ENCODE measurements at regions not wholly inside any gene's neighbourhood (a gene's known extent, or its start where the extent isn't known, plus 50 kb on each side); places are given as distances from the start of the nearest gene placed in this dataset.
"Not testable (repeated sequence)": the region's sequence is repeated elsewhere in the genome, so short reads cannot be mapped to it uniquely, and the experiment has no call there.

GRCh38 chr17:53631486-53631885, 191.2 kb upstream of the KIF2B start:
- no peak for DNase-seq

GRCh38 chr17:53630638-53631037, 192.1 kb upstream of the KIF2B start:
- DNase-seq, result no peak

- no peak for DNase-seq
Observed at GRCh38 chr17:53630115-53630514, 192.6 kb upstream of the KIF2B start.

GRCh38 chr17:53629188-53629587, 193.5 kb upstream of the KIF2B start:
- no peak for DNase-seq

GRCh38 chr17:53628011-53628410, 194.7 kb upstream of the KIF2B start:
- DNase-seq, result no peak

- no peak for DNase-seq
Observed at GRCh38 chr17:53627511-53627910, 195.2 kb upstream of the KIF2B start.

- DNase-seq, result no peak
Observed at GRCh38 chr17:53626286-53626685, 196.4 kb upstream of the KIF2B start.

GRCh38 chr17:53619025-53619424, 203.7 kb upstream of the KIF2B start:
- DNase-seq, result no peak

- DNase-seq, result not testable (repeated sequence)
Observed at GRCh38 chr17:53608208-53608607, 214.5 kb upstream of the KIF2B start.

- DNase-seq, result no peak
Observed at GRCh38 chr17:53607475-53607874, 215.3 kb upstream of the KIF2B start.

GRCh38 chr17:53588317-53588716, 234.4 kb upstream of the KIF2B start:
- DNase-seq, result no peak

GRCh38 chr17:53574038-53574437, 248.7 kb upstream of the KIF2B start:
- no peak for DNase-seq

GRCh38 chr17:53571342-53571741, 251.4 kb upstream of the KIF2B start:
- DNase-seq, result no peak

- DNase-seq, result no peak
Observed at GRCh38 chr17:53570731-53571130, 252.0 kb upstream of the KIF2B start.

- no peak for DNase-seq
Observed at GRCh38 chr17:53560953-53561352, 261.8 kb upstream of the KIF2B start.

- no peak for DNase-seq
Observed at GRCh38 chr17:53548252-53548651, 274.5 kb upstream of the KIF2B start.

GRCh38 chr17:53543472-53543871, 279.3 kb upstream of the KIF2B start:
- no peak for DNase-seq

- no peak for DNase-seq
Observed at GRCh38 chr17:53538129-53538617, 284.6 kb upstream of the KIF2B start.

- DNase-seq, result no peak
Observed at GRCh38 chr17:53527473-53527872, 295.3 kb upstream of the KIF2B start.

- DNase-seq, result no peak
Observed at GRCh38 chr17:53525590-53525989, 297.1 kb upstream of the KIF2B start.

- DNase-seq, result no peak
Observed at GRCh38 chr17:53516636-53517035, 306.1 kb upstream of the KIF2B start.

- DNase-seq, result no peak
Observed at GRCh38 chr17:53499277-53499676, 323.4 kb upstream of the KIF2B start.

- no peak for DNase-seq
Observed at GRCh38 chr17:53496356-53496755, 326.4 kb upstream of the KIF2B start.

- no peak for DNase-seq
Observed at GRCh38 chr17:53492532-53492931, 330.2 kb upstream of the KIF2B start.

GRCh38 chr17:53490447-53490968, 332.2 kb upstream of the KIF2B start:
- DNase-seq, result no peak

GRCh38 chr17:53483704-53484103, 339.0 kb upstream of the KIF2B start:
- DNase-seq, result no peak
